PC-9 (cell line): ENCODE measurements at regions not wholly inside any gene's neighbourhood (a gene's known extent, or its start where the extent isn't known, plus 50 kb on each side); places are given as distances from the start of the nearest gene placed in this dataset.

Source experiments
- CTCF ChIP-seq: fragments of 200-600 bp; sonication (generic); conservative IDR thresholded peaks from 2 replicates; pipeline ENCODE4 v1.6.1; 2017; ENCODE audit warnings: mixed run types, antibody characterized with exemption, mild to moderate bottlenecking, moderate library complexity
- EZH2 ChIP-seq: fragments of 200-600 bp; sonication (generic); IDR thresholded peaks from 2 replicates; pipeline ENCODE4 v1.8.0; 2017; ENCODE audit warnings: antibody characterized with exemption, low read depth

DNA sequence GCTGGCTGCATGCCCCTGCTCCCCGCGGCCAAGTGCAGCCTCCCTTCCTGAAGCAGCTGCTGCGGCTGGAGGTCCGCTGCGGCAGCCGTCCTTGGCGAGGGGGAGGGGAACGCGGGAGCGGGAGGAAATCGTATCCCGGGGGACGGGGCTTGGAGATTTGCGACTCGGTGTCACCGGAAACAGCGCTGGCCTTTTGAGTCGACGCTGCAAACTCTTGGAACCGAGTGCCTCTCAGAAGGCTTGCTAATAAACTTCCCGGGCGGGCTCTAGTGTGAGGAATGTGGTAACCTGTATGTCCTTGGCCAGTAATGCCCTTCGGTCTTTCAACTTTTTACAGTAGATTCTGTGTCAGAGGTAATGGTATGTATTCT, 82.7 kb downstream of the PTPDC1 start:
- TF ChIP-seq EZH2, result no peak
- no peak for TF ChIP-seq CTCF
